ENCODE measurements at regions not wholly inside any gene's neighbourhood (a gene's known extent, or its start where the extent isn't known, plus 50 kb on each side); places are given as distances from the start of the nearest gene placed in this dataset.
"Not testable (repeated sequence)": the region's sequence is repeated elsewhere in the genome, so short reads cannot be mapped to it uniquely, and the experiment has no call there.

- not testable (repeated sequence) for TF ChIP-seq ATF3 (IDR thresholded peaks at IDR 0.05); CTCF (IDR thresholded peaks at IDR 0.05; ENCODE audit: low read depth, low read length, missing input control); FOXA1 (IDR thresholded peaks at IDR 0.05); MAX (IDR thresholded peaks at IDR 0.05); HNF4G (IDR thresholded peaks at IDR 0.05); EGR1 (IDR thresholded peaks at IDR 0.05; ENCODE audit: low read depth in 2 of 2); RXRA (IDR thresholded peaks at IDR 0.05); REST (IDR thresholded peaks at IDR 0.05)
Measured at GRCh38 chr11:3511416-3512132, 130.2 kb downstream of the ART5 start.

Measured in liver (tissue), 3 donors.